Sigmoid colon (tissue), 4 donors: ENCODE measurements at regions not wholly inside any gene's neighbourhood (a gene's known extent, or its start where the extent isn't known, plus 50 kb on each side); places are given as distances from the start of the nearest gene placed in this dataset.

Experiments used
- CTCF ChIP-seq, 4 experiments: fragments of 450-650 bp in 3 of 4; fragments of 200-600 bp in 1 of 4; IDR thresholded peaks; one replicate each; pipeline ENCODE4 v1.5.1; 2016 to 2019; ENCODE audit warnings: antibody characterized with exemption in 4 of 4, mild to moderate bottlenecking in 3 of 4, moderate library complexity in 2 of 4
- POLR2AphosphoS5 ChIP-seq, 4 donors: sonication (generic); formaldehyde crosslinking; IDR thresholded peaks; one replicate each; pipeline ENCODE4 v1.6.1; 2017; ENCODE audit warnings: antibody characterized with exemption in 4 of 4

GRCh38 chr3:117836296-117836695, 1126.7 kb downstream of the TUSC7 start:
- TF ChIP-seq CTCF (IDR thresholded peaks at IDR 0.05), result no peak
- TF ChIP-seq POLR2AphosphoS5 (IDR thresholded peaks at IDR 0.05), result no peak
